Heart left ventricle (tissue), 13 donors: ENCODE measurements at regions not wholly inside any gene's neighbourhood (a gene's known extent, or its start where the extent isn't known, plus 50 kb on each side); places are given as distances from the start of the nearest gene placed in this dataset.

Experiments used
- CTCF ChIP-seq, 12 donors: fragments of 200-600 bp; sonication (generic) in 4 of 12; IDR thresholded peaks; one replicate each; pipeline versions ENCODE4 v1.5.0 to v1.8.0; 2018 to 2022; ENCODE audit warnings: antibody characterized with exemption in 12 of 12, mild to moderate bottlenecking in 5 of 12
- POLR2A ChIP-seq, 2 donors: fragments of 450-650 bp; IDR thresholded peaks; one replicate each; pipeline ENCODE4 v1.6.1; 2017; ENCODE audit warnings: antibody characterized with exemption in 2 of 2, mild to moderate bottlenecking in 2 of 2, moderate library complexity in 2 of 2
- donor health status: ischemic (EF 13 %, LVEDD 7.1; RV severe dilation, severe dysfunction).
- donor health status: DM: no; HTN: yes; CAD: no.
- donor health status: DM: no; HTN: no; CAD: no.
- donor health status: ischemic (EF 25% LVEDD 6.9; RV normal size, moderate dysfunction).
- donor health status: ischemic (EF 25% LVEDD 5.7; RV mildly dilated, moderate dysfunction).
- donor health status: ischemic (EF 35%, LVEDD 5.7; RV mildly dilated, moderate dysfunction).
- donor health status: nonischemic (EF 11% LVEDD 7.7; RV severe dilation, severe dysfunction).
- donor health status: DM: yes; HTN: yes; CAD: no.
- donor health status: PGD.
- donor health status: ischemic (EF 29% LVEDD 5.4; RV normal size, mild dysfunction).
- donor health status: nonischemic (EF 23%, LVEDD 6.1; RV moderate dilation, normal function).

GRCh38 chr11:97977726-97978125 lies 1043.0 kb upstream of the CNTN5 start:
- TF ChIP-seq CTCF (IDR thresholded peaks at IDR 0.05): no peak
- no peak for TF ChIP-seq POLR2A (IDR thresholded peaks at IDR 0.05)
